Glutamatergic neuron (in vitro differentiated cells): ENCODE measurements at regions not wholly inside any gene's neighbourhood (a gene's known extent, or its start where the extent isn't known, plus 50 kb on each side); places are given as distances from the start of the nearest gene placed in this dataset.
A peak's percentile ranks its signal among the peaks of the same experiment; 100 is the strongest.

Experiments
- DNase-seq: peaks from one replicate; pipeline ENCODE4 v3.0.0; 2022
- H3K27ac Mint-ChIP-seq: one replicate; pipeline ENCODE4 v1.8.0; 2020; ENCODE audit warnings: mild to moderate bottlenecking, mixed read lengths, inconsistent platforms; ENCODE audit not compliant: unreplicated experiment
- H3K27me3 Mint-ChIP-seq: one replicate; pipeline ENCODE4 v1.8.0; 2020; ENCODE audit warnings: mild to moderate bottlenecking, moderate library complexity, mixed read lengths, inconsistent platforms; ENCODE audit not compliant: unreplicated experiment
- H3K36me3 Mint-ChIP-seq: one replicate; pipeline ENCODE4 v1.8.0; 2020; ENCODE audit warnings: mild to moderate bottlenecking, mixed read lengths, inconsistent platforms; ENCODE audit not compliant: unreplicated experiment
- H3K4me1 Mint-ChIP-seq: one replicate; pipeline ENCODE4 v1.8.0; 2020; ENCODE audit warnings: mild to moderate bottlenecking, low read depth, mixed read lengths, inconsistent platforms; ENCODE audit not compliant: unreplicated experiment
- H3K4me3 Mint-ChIP-seq: one replicate; pipeline ENCODE4 v1.8.0; 2020; ENCODE audit warnings: mild to moderate bottlenecking, mixed read lengths, inconsistent platforms; ENCODE audit not compliant: unreplicated experiment
- H3K9me3 Mint-ChIP-seq: one replicate; pipeline ENCODE4 v1.8.0; 2020; ENCODE audit warnings: mild to moderate bottlenecking, moderate library complexity, mixed read lengths, inconsistent platforms; ENCODE audit not compliant: unreplicated experiment
- CTCF ChIP-seq: fragments of 200-600 bp; sonication (generic); IDR thresholded peaks from one replicate; pipeline ENCODE4 v1.5.0; 2021; ENCODE audit not compliant: partially characterized antibody, unreplicated experiment

DNA sequence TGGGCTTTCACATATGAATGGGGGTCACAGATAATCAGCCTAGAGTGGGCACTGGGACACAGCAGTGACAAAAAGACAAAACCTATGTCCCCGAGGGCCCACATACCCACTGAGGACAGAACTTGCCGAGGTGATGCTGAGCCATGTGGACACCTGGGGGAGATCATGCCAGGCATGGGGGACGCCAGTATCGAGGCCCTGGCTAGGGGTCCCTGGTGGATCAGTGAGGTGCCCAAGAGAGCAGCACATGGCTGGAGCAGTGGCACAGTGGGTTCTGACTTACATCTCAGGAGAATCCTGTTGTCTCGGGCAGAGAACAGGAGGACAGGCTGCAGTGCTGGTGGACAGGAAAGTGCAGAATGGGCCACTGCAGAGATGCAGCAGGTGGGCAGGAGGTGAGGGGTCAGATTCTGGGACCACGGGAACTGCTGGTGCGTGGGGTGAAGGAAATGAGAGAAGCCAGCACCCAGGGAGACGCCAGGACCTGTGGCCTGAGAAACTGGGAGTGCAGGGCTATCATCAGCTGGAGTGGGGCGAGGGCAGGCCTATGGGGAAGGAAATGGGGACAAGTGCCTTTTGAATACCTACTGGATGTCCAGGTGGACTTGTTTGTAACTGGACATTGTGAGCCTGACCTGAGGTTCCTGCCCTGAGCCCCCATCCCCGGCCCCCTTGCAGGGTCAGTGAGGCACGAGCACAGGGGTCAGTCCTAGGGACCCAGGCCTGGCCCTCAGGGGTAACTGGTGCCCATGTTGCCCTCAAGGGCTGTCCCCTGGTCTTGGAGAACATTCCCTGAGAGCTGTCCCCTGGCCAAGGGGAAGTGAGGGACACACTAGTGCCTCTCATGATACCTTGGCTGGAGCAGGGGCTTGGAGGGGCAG is 91.2 kb upstream of the RET start:
- Mint-ChIP-seq H3K36me3 (peaks cover 5% of the 10 kb centered on the region), H3K4me3 (no peak overlapping the region), H3K27ac (no peak overlapping the region), H3K27me3 (peaks cover 7% of the 10 kb centered on the region), H3K9me3 (peaks cover 3% of the 10 kb centered on the region), H3K4me1 (no peaks in the 10 kb centered on the region)
- DNase-seq: peak; percentile 4
- no peak for TF ChIP-seq CTCF

GRCh38 chr10:42986633-42987032 is 90.2 kb upstream of the RET start:
- TF ChIP-seq CTCF: no peak
- H3K27ac Mint-ChIP-seq: no peak overlapping the region
- no peaks in the 10 kb centered on the region for H3K4me1 Mint-ChIP-seq
- DNase-seq: no peak
- peaks cover 5% of the 10 kb centered on the region for H3K36me3 Mint-ChIP-seq
- peaks cover 7% of the 10 kb centered on the region for H3K27me3 Mint-ChIP-seq
- H3K9me3 Mint-ChIP-seq: peaks cover 3% of the 10 kb centered on the region
- no peak overlapping the region for H3K4me3 Mint-ChIP-seq

- no peak overlapping the region for H3K4me3 Mint-ChIP-seq
- no peak for TF ChIP-seq CTCF
- H3K27ac Mint-ChIP-seq: no peak overlapping the region
- H3K27me3 Mint-ChIP-seq: peaks cover 7% of the 10 kb centered on the region
- peaks cover 5% of the 10 kb centered on the region for H3K36me3 Mint-ChIP-seq
- no peaks in the 10 kb centered on the region for H3K4me1 Mint-ChIP-seq
- peak; percentile 9 for DNase-seq
- H3K9me3 Mint-ChIP-seq: peaks cover 2% of the 10 kb centered on the region
Measured at GRCh38 chr10:42987121-42987541, 89.7 kb upstream of the RET start.

DNA sequence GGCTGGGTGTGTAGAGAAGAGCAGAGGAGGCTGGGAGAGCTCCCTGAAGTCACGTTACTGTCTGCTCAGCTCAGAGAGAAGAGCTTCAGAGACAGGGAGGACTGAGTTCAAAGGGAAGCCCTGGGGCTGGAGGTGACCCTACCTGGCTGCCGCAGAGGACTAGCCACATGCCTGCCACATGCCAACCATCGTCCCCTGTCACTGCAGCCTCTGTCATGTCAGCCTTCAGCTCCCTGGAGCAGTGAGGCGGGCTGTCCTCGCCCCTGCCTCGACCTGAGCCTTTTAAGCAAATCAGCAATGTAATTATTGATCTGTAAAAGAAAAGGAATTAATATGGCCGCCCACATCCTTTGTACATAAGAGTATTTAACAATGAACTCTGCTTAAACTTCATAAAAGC is 89.3 kb upstream of the RET start:
- TF ChIP-seq CTCF: no peak
- Mint-ChIP-seq H3K27ac (no peak overlapping the region), H3K4me1 (no peaks in the 10 kb centered on the region)

DNA sequence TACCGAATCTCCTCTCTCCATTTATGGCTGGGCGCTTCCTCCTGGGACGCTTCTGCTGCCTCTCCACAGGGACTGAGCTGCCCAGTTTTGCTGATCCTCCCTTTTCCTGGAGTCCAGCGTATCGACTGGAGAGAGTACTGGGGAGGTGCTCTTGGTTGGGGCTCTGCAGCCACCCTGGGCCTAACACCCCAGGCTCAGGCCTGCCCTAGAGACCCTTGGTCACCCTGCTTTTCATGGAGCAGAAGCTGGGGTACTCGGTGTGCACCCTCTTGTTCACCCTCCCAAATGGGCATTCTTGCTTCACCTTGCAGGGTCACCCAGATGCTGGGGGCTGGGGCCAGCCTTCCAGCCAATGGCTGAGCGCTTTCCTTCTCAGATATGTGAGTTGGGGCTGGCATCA is 88.8 kb upstream of the RET start:
- DNase-seq: peak; percentile 12
- no peak for TF ChIP-seq CTCF
- Mint-ChIP-seq H3K27me3 (peaks cover 6% of the 10 kb centered on the region), H3K4me3 (no peak overlapping the region), H3K9me3 (no peaks in the 10 kb centered on the region), H3K4me1 (no peaks in the 10 kb centered on the region), H3K36me3 (peaks cover 5% of the 10 kb centered on the region), H3K27ac (no peak overlapping the region)

More for the DNA sequence above, 89.3 kb upstream of the RET start:
- H3K9me3 Mint-ChIP-seq: peaks cover 1% of the 10 kb centered on the region
- no peak overlapping the region for H3K4me3 Mint-ChIP-seq
- H3K36me3 Mint-ChIP-seq: peaks cover 5% of the 10 kb centered on the region
- DNase-seq: peak; percentile 23
- H3K27me3 Mint-ChIP-seq: peaks cover 7% of the 10 kb centered on the region
